Omental fat pad (tissue), 3 donors: ENCODE measurements at regions not wholly inside any gene's neighbourhood (a gene's known extent, or its start where the extent isn't known, plus 50 kb on each side); places are given as distances from the start of the nearest gene placed in this dataset.
"Not testable (repeated sequence)": the region's sequence is repeated elsewhere in the genome, so short reads cannot be mapped to it uniquely, and the experiment has no call there.

Experiments
- ATAC-seq: fragments of 150-250 bp; one replicate; pipeline ENCODE4 v1.9.1; 2016; ENCODE audit warnings: mild to moderate bottlenecking, moderate library complexity; ENCODE audit not compliant: low FRiP score
- DNase-seq: peaks from one replicate; pipeline ENCODE4 v3.0.0-alpha.2; 2019; ENCODE audit warnings: low spot score
- TF ChIP-seq, protein P1 (sequence below), 3 donors: fragments of 450-650 bp; IDR thresholded peaks; one replicate each; pipeline ENCODE4 v1.5.1; 2016 to 2017; ENCODE audit warnings: antibody characterized with exemption in 3 of 3, mild to moderate bottlenecking in 3 of 3, moderate library complexity in 2 of 3

DNA sequence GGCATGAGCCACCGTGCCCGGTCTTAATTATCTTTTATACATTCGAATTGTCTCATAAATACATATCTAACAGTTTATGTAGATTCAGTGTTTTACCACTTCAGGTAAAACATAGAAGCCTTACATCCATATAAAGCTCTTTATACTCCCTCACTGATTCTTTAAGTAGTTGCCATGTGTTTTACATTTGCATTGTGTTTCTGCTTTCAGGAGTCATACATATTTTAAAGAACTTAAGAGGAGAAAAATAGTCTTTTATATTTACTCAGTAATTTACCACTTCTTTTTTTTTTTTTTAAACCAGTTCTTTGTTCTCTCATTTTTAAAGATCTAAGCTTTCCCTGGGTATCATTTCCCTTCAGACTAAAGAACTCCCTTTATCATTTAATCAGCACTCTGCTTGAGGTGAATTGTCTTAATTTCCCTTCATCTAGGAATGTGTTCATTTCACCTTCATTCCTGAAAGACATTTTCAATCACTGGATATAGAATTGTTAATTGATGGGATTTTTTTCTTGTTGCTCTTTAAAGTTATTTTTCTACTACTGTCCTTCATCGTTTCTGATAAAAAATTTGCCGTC is 127.1 kb upstream of the XIST start:
- TF ChIP-seq, protein P1, sequence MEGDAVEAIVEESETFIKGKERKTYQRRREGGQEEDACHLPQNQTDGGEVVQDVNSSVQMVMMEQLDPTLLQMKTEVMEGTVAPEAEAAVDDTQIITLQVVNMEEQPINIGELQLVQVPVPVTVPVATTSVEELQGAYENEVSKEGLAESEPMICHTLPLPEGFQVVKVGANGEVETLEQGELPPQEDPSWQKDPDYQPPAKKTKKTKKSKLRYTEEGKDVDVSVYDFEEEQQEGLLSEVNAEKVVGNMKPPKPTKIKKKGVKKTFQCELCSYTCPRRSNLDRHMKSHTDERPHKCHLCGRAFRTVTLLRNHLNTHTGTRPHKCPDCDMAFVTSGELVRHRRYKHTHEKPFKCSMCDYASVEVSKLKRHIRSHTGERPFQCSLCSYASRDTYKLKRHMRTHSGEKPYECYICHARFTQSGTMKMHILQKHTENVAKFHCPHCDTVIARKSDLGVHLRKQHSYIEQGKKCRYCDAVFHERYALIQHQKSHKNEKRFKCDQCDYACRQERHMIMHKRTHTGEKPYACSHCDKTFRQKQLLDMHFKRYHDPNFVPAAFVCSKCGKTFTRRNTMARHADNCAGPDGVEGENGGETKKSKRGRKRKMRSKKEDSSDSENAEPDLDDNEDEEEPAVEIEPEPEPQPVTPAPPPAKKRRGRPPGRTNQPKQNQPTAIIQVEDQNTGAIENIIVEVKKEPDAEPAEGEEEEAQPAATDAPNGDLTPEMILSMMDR (IDR thresholded peaks at IDR 0.05), result no peak
- DNase-seq (no peak), ATAC-seq (no peak)

DNA sequence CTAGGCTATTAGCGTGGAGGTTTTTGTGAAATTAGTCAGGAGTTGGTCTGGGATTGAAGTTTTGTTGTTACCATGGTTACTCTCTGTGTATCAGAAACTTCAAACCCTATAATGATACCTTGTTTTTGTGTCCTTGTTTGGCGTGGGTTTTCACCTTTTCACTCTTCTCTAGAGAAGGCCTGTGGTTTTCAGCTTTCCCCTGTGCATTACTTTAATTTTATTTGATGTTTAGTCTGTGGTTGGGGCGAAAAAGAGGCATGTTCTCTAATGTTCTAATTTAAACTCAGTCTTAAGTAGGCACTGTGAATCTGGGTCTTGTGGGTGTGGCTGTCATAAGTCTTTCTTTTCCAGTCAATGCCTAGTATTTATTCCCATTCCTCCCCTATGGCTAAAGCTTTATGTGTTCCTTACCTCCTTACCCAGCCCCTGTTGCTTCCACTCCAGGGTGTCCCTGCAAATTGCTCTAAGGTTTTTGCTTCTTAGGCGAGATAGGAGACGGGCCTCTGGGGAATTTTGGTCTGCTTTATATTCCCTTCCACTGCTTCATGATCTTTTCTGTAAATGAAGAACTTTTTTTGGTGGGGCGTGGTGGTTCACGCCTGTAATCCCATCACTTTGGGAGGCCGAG is 125.1 kb upstream of the XIST start:
- no peak for DNase-seq
- TF ChIP-seq, protein P1 (IDR thresholded peaks at IDR 0.05), result no peak

DNA sequence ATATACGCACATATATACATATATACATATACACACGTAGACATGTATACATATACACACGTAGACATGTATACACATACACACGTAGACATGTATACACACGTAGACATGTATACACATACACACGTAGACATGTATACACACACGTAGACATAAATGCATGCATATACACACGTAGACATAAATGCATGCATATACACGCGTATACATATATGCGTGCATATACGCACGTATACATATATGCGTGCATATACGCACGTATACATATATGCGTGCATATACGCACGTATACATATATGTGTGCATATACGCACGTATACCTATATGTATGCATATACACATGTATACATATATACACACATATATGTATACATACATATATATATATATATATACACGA is 114.9 kb upstream of the XIST start:
- not testable (repeated sequence) for DNase-seq, ATAC-seq

More for the DNA sequence above, 125.1 kb upstream of the XIST start:
- ATAC-seq, result no peak

DNA sequence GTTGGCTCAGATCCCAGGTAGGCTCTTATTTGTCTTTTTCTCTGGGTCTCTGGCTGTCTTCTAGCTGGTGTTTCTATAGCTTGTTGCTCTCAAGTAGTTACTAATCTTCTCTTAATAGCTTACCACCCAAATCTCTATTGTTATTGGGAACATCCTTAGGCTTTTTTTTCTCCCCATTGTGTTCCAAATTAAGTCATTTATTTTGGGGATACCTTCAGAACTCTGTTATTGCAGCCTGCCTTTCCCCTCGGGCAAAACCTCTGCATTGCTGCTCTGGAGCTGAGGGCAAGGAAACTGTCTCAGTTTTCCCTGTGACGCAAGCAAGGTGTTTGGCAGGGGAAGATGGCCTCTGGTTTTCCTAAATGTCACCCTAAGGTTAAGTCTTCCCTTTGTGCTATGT is 113.3 kb upstream of the XIST start:
- ATAC-seq, result no peak
- DNase-seq, result no peak

GRCh38 chrX:73964579-73964978 is 112.1 kb upstream of the XIST start:
- ATAC-seq (no peak), DNase-seq (no peak)
- TF ChIP-seq, protein P1 (IDR thresholded peaks at IDR 0.05), result no peak

More for the DNA sequence above, 113.3 kb upstream of the XIST start:
- TF ChIP-seq, protein P1 (IDR thresholded peaks at IDR 0.05), result no peak

DNA sequence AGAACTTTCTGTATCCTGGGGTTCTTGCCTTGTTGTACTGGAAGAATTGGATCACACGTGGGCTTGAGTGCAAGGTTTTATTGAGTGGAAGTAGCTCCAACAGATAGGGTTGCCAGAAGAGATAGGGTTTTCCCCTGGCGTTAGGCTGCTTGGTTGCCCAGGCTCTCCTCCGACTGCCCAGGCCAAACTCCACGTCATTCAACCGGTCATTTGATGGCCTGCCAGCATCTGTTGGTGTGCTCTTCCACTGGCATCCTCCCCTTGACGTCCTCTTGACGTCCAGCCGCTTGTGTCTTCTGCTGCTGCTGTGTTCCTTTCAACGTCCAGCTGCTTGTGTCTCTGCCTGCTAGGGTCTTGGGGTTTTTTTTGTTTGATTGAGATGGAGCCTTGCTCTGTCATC is 111.2 kb upstream of the XIST start:
- ATAC-seq (no peak), DNase-seq (no peak)
- TF ChIP-seq, protein P1 (IDR thresholded peaks at IDR 0.05), result no peak

DNA sequence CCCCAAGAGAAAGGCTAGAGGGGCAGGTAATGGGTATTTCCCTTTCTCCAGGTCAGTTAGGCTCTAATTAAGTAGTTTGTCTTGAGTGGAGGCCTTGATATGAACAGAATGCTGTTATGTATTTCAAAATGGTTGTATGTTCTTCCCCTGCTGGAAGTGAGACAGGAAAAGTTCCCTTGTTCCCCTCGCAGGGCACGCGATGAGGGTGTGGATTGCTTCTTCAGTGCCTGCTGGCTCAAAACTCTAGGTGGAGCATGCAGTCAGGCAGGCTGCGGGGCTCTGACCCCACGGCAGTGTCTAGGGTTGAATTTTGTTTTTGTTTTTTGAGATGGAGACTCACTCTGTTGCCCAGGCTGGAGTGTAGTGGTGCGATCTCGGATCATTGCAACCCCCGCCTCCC is 110.4 kb upstream of the XIST start:
- DNase-seq (no peak), ATAC-seq (no peak)
- TF ChIP-seq, protein P1 (IDR thresholded peaks at IDR 0.05), result no peak

DNA sequence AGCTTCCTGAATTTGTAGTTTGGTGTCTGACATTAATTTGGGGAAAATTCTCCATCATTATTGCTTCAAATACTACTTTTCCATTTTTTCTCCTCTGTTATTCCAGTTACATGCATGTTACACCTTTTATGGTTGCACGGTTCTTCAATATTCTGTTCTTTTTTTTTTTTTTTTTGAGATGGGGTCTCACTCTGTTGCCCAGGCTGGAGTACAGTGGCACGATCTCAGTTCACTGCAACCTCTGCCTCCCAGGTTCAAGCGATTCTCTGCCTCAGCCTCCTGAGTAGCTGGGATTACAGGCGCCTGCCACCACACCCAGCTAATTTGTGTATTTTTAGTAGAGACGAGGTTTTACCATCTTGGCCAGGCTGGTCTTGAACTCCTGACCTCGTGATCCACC is 109.4 kb upstream of the XIST start:
- not testable (repeated sequence) for ATAC-seq

More for the DNA sequence above, 109.4 kb upstream of the XIST start:
- DNase-seq, result not testable (repeated sequence)
